ENCODE measurements at regions not wholly inside any gene's neighbourhood (a gene's known extent, or its start where the extent isn't known, plus 50 kb on each side); places are given as distances from the start of the nearest gene placed in this dataset.

GRCh38 chr3:177746337-177746933 is 549.2 kb upstream of the TBL1XR1 start:
- no peaks in the 10 kb centered on the region for H3K36me3 ChIP-seq (ENCODE audit: low read depth, low read length)
- H3F3A ChIP-seq (ENCODE audit: low read length, unreplicated experiment): no peaks in the 10 kb centered on the region
- H3K79me2 ChIP-seq (ENCODE audit: low read length): no peaks in the 10 kb centered on the region
- DNase-seq: no peak
- no peak overlapping the region for H3K9ac ChIP-seq (ENCODE audit: low read length)
- H4K20me1 ChIP-seq (ENCODE audit: low read length): no peaks in the 10 kb centered on the region
- TF ChIP-seq EZH2 (IDR thresholded peaks at IDR 0.05; ENCODE audit: low read length, unreplicated experiment) (no peak), CTCF (conservative IDR thresholded peaks at IDR 0.05; ENCODE audit: low read depth, low read length) (no peak), EZH2phosphoT487 (IDR thresholded peaks at IDR 0.05; ENCODE audit: borderline replicate concordance, low read length) (no peak)
- BruUV-seq (replicated peaks): no TSS peak
- H3K27ac ChIP-seq (ENCODE audit: low read length): no peak overlapping the region
- POLR2A ChIA-PET (ENCODE audit: unreplicated experiment): no interaction called here
- intact Hi-C loops (cut with micrococcal nuclease): no loop called here
- no peak overlapping the region for H2AFZ ChIP-seq (ENCODE audit: low read length)
- CTCF ChIA-PET: no interaction called here
- ATAC-seq: no peak
- H3K4me3 ChIP-seq (ENCODE audit: low read length): no peak overlapping the region
- no peaks in the 10 kb centered on the region for H3K27me3 ChIP-seq (ENCODE audit: low read length)
- H3K4me2 ChIP-seq (ENCODE audit: low read length): no peak overlapping the region
- no peaks in the 10 kb centered on the region for H3K9me2 ChIP-seq (replicated peaks; ENCODE audit: low read length)
- 0 out of 2 replicates have a peak, but pooled peaks cover 7% of the 10 kb centered on the region for H3K4me1 ChIP-seq (ENCODE audit: insufficient read depth, low read length)
- H3K9me3 ChIP-seq (ENCODE audit: low read length): no peaks in the 10 kb centered on the region

GRCh38 chr3:177749836-177750235 is 552.6 kb upstream of the TBL1XR1 start:
- H3F3A ChIP-seq (ENCODE audit: low read length, unreplicated experiment): no peaks in the 10 kb centered on the region
- H4K20me1 ChIP-seq (ENCODE audit: low read length): no peaks in the 10 kb centered on the region
- ATAC-seq: no peak
- H2AFZ ChIP-seq (ENCODE audit: low read length): no peak overlapping the region
- no peaks in the 10 kb centered on the region for H3K79me2 ChIP-seq (ENCODE audit: low read length)
- no peaks in the 10 kb centered on the region for H3K9me2 ChIP-seq (replicated peaks; ENCODE audit: low read length)
- H3K4me3 ChIP-seq (ENCODE audit: low read length): no peak overlapping the region
- H3K27me3 ChIP-seq (ENCODE audit: low read length): no peaks in the 10 kb centered on the region
- intact Hi-C loops (cut with micrococcal nuclease): no loop called here
- no TSS peak for BruUV-seq (replicated peaks)
- no peaks in the 10 kb centered on the region for H3K9me3 ChIP-seq (ENCODE audit: low read length)
- TF ChIP-seq EZH2 (IDR thresholded peaks at IDR 0.05; ENCODE audit: low read length, unreplicated experiment): no peak
- TF ChIP-seq EZH2phosphoT487 (IDR thresholded peaks at IDR 0.05; ENCODE audit: borderline replicate concordance, low read length): no peak
- no peak for TF ChIP-seq CTCF (conservative IDR thresholded peaks at IDR 0.05; ENCODE audit: low read depth, low read length)
- no peak overlapping the region for H3K27ac ChIP-seq (ENCODE audit: low read length)
- H3K9ac ChIP-seq (ENCODE audit: low read length): no peak overlapping the region
- no peak overlapping the region for H3K4me2 ChIP-seq (ENCODE audit: low read length)
- CTCF ChIA-PET: no interaction called here
- DNase-seq: no peak
- peaks cover 23% of the 10 kb centered on the region for H3K4me1 ChIP-seq (ENCODE audit: insufficient read depth, low read length)
- H3K36me3 ChIP-seq (ENCODE audit: low read depth, low read length): no peaks in the 10 kb centered on the region
- POLR2A ChIA-PET (ENCODE audit: unreplicated experiment): no interaction called here

GRCh38 chr3:177750436-177750835 is 553.2 kb upstream of the TBL1XR1 start:
- no TSS peak for BruUV-seq (replicated peaks)
- CTCF ChIA-PET: no interaction called here

More at GRCh38 chr3:177750436-177750835, 553.2 kb upstream of the TBL1XR1 start:
- Histone ChIP-seq H3K9ac (ENCODE audit: low read length) (no peak overlapping the region), H4K20me1 (ENCODE audit: low read length) (no peaks in the 10 kb centered on the region), H3K4me2 (ENCODE audit: low read length) (no peak overlapping the region), H3K79me2 (ENCODE audit: low read length) (no peaks in the 10 kb centered on the region), H3K9me2 (replicated peaks; ENCODE audit: low read length) (no peaks in the 10 kb centered on the region), H2AFZ (ENCODE audit: low read length) (no peak overlapping the region), H3F3A (ENCODE audit: low read length, unreplicated experiment) (no peaks in the 10 kb centered on the region), H3K4me1 (ENCODE audit: insufficient read depth, low read length) (peaks cover 19% of the 10 kb centered on the region), H3K27ac (ENCODE audit: low read length) (no peak overlapping the region), H3K27me3 (ENCODE audit: low read length) (no peaks in the 10 kb centered on the region), H3K36me3 (ENCODE audit: low read depth, low read length) (no peaks in the 10 kb centered on the region), H3K9me3 (ENCODE audit: low read length) (no peaks in the 10 kb centered on the region), H3K4me3 (ENCODE audit: low read length) (no peak overlapping the region)
- ATAC-seq (no peak), DNase-seq (no peak)
- POLR2A ChIA-PET (ENCODE audit: unreplicated experiment): no interaction called here
- no peak for TF ChIP-seq EZH2phosphoT487 (IDR thresholded peaks at IDR 0.05; ENCODE audit: borderline replicate concordance, low read length)
- no peak for TF ChIP-seq CTCF (conservative IDR thresholded peaks at IDR 0.05; ENCODE audit: low read depth, low read length)
- TF ChIP-seq EZH2 (IDR thresholded peaks at IDR 0.05; ENCODE audit: low read length, unreplicated experiment): no peak
- intact Hi-C loops (cut with micrococcal nuclease): no loop called here

Measured in PC-3 (cell line).